GM12891 (cell line): ENCODE measurements at regions not wholly inside any gene's neighbourhood (a gene's known extent, or its start where the extent isn't known, plus 50 kb on each side); places are given as distances from the start of the nearest gene placed in this dataset.

Source experiments
- POLR2A ChIP-seq: IDR thresholded peaks from 2 replicates; pipeline ENCODE4 v1.6.1; 2011; ENCODE audit warnings: low read depth, low read length, control low read depth
- POLR2AphosphoS5 ChIP-seq: IDR thresholded peaks from 2 replicates; pipeline ENCODE4 v1.6.1; 2011; ENCODE audit warnings: low read depth, low read length, control low read depth
- TAF1 ChIP-seq: IDR thresholded peaks from 2 replicates; pipeline ENCODE4 v1.6.1; 2011; ENCODE audit warnings: low read depth, low read length, control low read depth

GRCh38 chr2:56969513-56969912 lies 785.7 kb downstream of the CCDC85A start:
- TF ChIP-seq POLR2A (no peak), POLR2AphosphoS5 (no peak), TAF1 (no peak)
